PC-3 (cell line): ENCODE measurements at regions not wholly inside any gene's neighbourhood (a gene's known extent, or its start where the extent isn't known, plus 50 kb on each side); places are given as distances from the start of the nearest gene placed in this dataset.

Experiments used
- CTCF ChIP-seq: fragments of 300-600 bp; sonication (generic); conservative IDR thresholded peaks from 2 replicates; pipeline ENCODE4 v1.5.1; 2017; ENCODE audit warnings: antibody characterized with exemption, low read depth, mild to moderate bottlenecking, low read length
- EZH2phosphoT487 ChIP-seq: fragments of 300-600 bp; sonication (generic); IDR thresholded peaks from 2 replicates; pipeline ENCODE4 v1.6.1; 2018; ENCODE audit warnings: mild to moderate bottlenecking, antibody characterized with exemption, low read length, borderline replicate concordance

GRCh38 chr20:19815553-19815991, 57.5 kb downstream of the RIN2 start:
- TF ChIP-seq CTCF, result no peak
- no peak for TF ChIP-seq EZH2phosphoT487
